NCI-H2029 treated with DMSO at 0.1 percent for 48 hours (cell line): ENCODE measurements at regions not wholly inside any gene's neighbourhood (a gene's known extent, or its start where the extent isn't known, plus 50 kb on each side); places are given as distances from the start of the nearest gene placed in this dataset.

Experiments used
- DNase-seq: peaks from one replicate; lab custom pipeline; 2025; lab: John Stamatoyannopoulos, UW

DNA sequence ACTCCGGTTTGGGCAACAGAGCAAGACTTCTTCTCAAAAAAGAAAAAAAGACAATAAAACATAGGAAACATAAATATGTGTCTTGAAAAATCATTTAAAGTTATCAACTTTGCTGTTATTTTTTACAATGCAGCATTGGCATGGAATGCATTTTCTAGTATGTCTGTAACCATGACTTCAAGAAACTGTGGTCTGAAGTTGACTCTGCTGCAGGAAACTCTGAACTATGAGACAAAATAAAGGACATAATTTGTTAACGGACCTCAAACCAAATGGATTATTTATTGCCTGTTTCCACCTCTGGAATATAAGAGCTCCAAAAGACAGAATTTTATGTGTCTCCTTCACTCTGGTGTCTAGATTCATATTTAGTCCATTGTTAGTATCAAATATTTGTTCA, 79.1 kb downstream of the TRIB2 start:
- DNase-seq: no peak

DNA sequence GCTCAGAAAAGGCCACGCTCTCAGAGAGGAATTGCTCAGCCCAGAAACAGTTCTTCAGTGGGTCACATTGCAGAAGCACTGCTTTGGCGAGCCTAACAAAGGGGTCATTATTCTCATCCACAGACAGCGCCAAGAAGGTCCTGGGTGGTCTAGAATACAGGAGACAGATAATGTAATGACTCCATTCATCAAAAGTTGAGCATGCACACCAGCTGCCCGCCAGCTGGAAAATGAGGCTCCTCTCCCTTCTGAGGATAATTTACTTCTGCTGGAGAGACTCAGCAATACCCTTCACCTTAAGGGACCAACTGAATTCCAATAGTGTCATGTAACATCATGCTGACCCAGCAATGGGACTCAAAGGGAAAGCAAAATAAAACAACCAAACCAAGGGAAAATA, 79.9 kb downstream of the TRIB2 start:
- DNase-seq: no peak

DNA sequence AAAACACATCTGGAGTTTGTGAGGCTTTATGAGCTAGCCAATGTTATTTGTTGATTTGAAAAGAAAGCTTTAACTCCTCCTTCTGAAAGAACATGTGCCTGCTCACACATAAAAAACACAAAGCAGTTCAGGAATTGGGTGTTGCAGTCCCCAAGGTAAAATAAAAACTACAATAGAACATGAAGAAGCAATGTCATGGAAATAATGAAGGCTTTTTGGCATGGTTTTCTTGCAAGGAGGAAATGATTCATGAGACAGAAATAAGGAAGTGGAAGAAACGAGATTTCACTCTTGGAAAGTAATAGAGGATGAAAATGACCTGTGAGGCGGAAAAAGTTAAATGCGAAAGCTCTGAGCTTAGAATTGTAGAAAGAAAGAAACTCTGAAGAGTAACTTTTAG, 81.1 kb downstream of the TRIB2 start:
- no peak for DNase-seq

DNA sequence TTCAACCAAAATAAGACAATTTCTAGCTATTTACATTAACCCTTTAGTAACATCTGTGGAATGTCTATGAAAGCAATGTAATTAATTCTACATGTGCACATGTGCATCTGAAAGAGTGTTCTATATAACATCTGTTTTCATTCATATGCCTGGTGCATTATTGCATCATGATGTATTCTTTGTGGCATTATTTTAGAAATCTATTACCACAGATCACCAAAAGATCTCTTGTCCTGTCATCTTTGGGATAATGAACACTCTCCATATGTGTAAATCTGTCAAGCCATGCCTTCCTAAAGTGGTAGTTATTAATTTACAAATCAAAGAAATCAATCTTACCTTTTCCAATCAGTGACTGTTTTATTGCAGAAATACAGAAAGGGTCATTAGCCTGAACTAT, 86.9 kb downstream of the TRIB2 start:
- DNase-seq: no peak

DNA sequence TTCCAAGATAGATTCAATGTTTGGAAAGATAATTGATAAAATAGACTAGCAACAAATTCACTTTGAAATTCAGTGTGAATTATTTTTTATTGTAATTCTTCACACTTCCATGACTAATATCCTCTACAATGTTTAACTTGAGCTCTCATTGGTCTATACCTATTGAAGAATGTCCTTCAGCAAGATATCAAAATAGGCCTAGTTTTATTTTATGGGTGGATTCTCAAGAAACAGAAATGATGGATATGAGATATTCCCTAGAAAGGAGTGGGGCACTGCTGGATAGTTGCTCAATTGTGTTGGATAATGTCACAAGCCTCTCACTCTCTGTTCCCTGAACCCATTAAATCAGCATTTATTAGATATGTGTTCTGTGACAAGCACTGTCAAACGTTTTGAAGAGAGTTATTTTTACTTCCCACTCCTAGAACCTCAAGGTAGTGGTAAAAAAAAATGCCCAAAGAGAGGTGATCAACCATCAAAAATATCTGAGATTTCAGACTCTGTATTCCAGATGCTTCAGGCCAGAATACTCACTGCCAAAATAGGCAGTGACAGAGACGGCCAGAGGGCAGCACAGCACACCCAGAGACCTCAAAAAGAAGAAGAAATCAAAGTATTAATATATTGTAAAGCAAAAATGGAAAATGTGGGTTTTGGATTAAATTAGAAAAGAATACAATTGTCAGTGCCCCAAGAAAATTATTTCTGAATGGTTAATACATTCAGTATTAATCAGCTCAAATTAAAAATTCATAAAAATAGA, 87.5 kb downstream of the TRIB2 start:
- no peak for DNase-seq

DNA sequence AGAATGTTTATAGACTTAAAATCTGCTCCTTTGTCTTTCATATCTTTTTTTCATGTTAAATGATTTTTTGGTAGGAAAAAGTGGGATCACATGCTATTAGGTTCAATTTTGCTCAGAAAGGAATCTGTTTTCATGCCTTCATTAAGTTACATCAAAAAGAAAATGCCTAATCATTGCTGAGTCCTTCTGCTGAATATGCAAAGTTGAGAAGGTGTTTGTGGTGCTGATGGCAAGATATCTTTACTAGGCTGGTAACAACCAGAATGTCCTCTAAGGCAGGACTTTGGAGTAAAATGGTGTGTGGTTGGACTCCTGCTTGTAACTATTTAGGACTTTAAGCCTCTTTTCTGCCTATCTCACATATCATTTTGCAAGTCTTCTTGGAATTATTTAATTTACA, 88.3 kb downstream of the TRIB2 start:
- DNase-seq: no peak

DNA sequence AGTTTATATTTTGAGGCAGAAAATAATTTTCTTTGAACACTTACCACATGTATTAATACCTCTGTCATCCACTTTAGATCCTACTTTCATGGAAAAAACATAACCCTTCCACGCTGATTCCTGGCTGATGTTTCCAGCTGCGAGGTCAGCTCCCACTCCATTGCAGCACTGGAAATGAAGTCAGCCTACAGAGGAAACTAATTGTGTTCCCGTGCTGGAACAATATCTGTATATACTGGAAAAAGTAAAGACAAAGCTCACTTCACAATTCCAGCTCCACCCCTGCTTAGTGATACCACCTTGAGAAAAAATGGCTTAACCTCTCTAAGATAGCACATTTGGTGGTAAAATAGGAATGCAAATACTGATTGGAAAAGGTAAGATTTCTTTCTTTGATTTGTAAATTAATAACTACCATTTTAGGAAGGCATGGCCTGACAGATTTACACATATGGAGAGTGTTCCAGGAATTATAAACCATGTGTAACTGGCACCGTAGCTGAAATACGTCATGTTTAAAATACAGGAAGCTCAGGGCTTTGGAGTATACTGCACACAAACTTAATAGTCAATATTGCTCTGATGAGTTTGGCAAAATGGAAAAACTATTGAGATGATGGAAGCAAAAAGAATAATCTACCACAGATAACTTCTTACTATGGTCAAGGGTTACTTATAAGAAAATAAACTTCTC, 90.0 kb downstream of the TRIB2 start:
- DNase-seq: no peak

DNA sequence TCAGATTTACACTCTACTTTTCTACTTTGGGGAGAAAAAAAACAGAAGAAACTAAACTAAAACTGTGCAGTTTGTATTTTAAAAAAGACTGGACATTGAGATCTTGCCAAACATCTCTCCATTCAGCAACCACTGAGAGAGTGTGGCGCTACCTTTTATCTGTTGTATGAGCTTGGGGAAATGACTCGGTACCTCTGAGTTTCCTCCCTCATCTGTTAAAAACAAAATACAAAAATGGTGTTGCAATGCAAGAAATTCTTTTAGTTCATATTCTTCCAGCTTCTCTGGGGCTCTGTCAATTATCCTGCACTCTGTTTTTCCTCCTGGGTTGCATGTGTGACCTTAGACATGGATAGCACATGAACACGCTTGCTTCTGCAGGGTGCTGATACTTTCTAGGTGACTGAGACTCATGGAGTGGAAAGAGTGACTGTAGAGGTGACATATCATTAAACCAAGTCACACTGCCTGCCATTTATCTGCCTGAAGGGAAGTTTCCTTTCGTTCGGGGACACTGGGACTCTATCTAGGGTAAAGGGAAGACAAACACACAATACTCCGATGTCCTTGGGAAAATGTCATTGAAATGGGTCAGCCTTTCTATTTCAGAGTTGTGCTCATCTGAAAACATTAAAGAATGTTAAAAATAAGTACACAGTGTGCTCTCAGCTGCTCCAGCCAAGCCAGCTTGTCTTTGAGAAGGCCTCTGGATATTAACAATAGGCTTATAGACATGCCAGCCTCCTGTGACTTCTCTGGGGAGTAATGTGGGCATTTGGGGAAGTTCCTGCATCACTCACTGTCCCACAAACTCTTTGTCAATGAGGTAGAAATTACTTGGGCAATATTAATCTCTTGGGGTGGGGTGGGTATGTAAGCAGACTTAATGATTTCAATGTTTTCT, 91.4 kb downstream of the TRIB2 start:
- DNase-seq: no peak

DNA sequence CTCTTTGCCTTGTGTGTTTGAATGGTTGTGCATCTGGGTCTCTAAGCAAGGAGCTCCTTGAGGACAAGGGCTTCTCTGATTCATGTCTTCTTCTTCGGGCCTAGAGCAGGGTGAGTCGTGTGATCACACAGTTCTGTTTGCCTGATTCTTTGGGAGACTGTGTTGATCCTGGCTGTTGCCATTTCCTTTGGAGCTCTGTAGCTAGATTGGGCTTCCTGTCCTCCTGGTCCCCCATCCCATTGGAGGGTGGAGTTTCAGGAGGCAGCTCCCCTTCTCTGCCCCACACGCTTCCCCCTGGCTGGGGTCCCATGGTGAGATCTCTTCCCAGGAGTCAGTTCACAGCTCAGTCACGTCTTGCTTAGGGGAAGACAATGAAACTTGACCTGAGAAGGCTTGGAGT, 92.8 kb downstream of the TRIB2 start:
- no peak for DNase-seq

DNA sequence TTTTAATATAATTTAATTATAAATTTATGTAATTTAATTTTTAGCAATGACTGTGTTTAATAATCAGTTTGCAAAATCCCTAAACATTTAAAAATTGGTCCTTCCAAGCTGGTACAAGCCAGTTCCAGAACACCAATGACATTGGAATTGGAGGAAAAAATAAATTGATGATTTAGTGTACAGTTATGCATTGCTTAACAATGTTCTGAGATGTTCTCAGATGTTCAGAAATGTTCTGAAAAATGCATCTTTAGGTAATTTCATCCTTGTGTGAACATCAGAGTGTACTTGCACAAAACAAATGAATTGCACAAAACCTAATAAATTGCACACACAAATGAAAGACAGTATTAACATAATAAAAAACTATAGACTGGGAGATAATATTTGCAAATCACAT, 95.2 kb downstream of the TRIB2 start:
- DNase-seq: no peak

DNA sequence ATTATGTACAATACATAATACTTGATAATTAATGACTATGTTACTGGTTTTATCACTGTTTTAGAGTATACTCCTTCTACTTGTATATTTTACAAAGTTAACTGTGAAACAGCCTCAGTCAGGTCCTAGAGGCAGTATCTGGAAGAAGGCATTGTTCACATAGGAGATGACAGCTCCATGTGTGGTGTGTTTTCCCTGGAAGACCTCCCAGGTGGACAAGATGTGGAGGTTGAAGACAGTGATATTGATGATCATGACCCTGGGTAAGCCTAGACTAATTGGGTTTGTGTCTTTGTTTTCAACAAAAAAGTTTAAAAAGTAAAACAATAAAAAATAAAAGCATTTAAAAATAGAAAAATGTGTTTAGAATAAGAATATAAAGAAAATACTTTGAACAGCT, 96.4 kb downstream of the TRIB2 start:
- no peak for DNase-seq

DNA sequence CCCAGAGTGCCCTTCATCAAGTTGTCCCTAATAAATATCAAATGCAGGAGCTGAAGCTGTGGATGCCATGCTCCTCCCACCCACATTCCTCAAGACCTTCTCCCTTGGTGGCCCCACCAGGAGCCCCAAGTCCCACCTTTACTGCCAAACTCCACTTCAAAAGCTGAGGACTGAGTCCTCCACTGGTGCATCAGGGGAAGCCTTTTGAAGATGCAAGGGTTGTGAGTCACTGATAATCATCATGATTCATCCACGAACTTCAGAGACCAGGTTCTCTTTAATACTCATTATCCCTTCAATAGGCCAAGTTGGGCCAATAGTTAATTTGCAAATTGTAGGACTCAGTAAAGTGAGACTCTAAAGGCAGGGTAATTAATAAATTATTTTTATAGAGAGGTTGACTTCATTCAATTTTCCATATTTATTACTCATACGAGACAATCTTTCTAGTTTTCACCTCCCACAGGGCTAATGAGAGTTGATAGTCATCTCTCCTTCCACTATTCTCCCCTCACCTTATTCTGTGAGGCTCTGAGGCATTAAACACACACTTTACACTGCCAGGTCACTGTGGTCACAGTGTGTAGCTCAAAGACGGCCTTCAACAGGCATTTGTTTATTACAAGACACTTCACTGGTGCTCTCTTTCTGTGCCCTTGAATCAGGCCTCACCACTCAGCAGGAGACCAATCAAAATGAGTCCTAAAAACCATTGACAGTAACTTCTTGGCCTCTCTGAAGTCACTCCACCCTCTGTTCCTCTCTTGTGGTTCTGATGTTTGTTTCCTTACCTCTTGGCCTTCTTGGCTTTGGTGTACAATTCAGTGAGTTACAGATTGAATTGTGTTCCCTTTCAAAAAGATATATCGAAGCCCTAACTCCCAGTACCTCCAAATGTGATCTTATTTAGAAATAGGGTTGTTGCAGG, 99.9 kb downstream of the TRIB2 start:
- DNase-seq: no peak

DNA sequence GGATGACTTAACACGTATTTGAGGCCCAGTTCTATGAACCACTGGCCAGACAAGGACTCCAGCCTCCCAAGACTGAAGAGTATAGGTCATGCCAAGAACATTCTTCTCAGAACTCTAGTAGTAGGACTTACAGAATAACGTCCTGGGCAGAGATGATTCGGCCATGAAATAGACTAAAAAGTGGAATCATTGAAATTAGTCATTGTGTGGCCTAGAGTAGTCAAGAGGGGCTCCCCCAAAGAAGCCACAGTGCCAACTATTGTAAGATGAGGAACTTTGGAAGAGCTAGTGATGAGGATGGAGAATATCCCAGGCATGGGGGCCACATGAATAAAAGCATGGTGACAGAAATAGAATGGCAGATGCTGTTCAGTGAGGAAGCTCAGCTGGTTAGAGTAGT, 101.1 kb downstream of the TRIB2 start:
- no peak for DNase-seq

DNA sequence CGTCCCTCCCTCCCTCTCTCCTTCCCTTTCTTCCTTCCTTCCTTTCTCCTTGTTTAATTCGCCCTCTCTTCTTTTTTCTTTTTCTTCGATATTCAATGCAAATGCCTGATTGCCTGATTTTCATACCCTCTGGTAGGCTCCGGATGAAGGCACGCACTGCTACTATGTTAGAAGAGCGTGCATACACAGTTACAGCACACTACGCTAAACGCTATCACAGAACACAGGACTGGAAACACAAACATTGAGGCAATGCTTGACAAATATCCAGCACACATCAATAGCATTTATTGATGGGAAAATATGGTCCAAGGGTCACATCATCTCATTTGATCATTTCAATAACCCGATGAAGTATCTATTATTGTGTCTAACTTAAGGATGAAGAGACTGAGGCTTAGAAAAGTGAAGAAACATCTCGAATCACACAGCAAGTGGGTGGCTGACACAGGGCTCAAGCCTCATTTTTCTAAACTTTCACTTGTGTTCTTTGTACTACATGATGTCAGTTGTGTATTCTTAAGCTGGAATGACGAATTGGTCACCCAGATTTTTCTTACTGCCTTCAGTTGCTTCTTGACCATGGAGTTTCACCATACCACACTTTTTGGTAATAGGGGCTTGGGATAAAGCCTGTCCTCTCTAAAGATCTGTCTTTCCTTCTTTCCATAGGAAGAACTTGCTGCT, 101.8 kb downstream of the TRIB2 start:
- DNase-seq: no peak

DNA sequence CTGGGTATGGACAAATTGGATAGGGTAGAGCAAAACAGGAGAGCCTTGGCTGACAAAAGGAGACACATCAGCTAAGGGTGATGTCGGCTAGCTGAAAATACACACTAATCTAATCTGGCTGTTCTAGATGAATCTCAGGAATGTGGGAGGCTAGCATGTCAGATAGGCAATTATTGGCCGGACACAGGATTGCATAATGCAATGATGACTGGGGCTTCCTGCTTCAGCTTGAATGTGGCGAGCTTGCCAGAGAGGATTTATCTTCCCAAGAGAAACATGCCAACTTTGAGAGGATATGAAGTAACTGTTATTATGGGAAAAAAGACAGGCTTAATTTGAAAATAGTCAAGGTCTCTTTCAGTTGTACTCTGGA, 102.4 kb downstream of the TRIB2 start:
- DNase-seq: no peak

DNA sequence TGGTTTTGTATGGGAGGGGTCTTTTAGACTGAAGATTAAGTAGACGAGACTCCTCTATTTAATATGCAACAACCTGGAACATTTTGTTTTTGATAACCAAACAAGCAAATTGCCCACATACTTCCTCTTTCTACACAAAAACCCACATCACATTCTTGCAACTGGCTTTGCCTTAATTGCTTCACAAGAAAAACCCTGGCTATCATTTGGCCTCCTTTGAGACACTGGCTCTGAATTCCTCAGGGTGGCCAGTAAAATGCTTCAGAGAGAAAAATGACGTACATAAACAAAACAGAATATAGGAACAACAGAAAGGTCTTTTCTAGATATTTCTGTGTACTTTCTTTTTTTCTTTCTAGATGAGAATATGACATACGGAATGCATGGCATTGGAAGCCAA, 103.0 kb downstream of the TRIB2 start:
- DNase-seq: no peak

DNA sequence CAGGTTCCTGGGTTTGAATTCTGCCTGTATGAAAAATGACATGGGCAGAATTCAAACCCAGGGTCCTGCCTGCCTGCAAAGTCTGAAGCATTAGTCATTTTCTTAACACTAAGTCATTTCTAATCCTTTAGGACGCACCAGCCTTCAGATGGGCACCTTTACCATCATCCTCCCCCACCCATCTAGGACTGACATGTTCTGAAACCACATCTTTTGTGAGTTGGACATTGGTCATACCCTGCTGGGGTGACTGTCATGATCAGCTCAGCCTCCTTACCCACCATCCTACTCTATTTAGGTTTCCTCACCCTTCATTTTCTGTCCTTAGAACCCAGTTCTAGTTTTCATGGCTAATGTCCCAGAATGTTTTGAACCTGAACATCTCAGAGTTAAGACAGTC, 104.9 kb downstream of the TRIB2 start:
- no peak for DNase-seq

DNA sequence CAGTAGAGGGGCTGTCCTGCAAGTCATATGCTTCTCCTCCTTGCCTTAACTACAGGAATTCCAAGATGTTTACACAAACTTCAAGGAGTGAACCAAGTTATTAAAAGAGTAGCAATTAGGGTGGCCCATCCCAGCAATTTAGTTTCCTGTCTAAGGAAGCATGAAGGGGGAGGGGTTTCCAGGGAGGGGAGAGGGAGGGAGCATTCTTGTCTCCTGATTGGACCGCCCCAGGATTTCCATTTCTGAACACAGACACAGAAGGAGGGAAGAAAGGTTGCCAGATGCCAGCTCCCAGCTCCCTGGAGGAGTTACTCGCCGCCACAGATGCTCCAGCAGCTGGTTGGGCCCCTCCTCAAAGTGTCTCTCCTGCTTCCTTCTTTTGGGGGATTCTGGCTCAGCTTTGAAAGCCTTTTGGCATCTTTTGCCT, 107.6 kb downstream of the TRIB2 start:
- DNase-seq: no peak

DNA sequence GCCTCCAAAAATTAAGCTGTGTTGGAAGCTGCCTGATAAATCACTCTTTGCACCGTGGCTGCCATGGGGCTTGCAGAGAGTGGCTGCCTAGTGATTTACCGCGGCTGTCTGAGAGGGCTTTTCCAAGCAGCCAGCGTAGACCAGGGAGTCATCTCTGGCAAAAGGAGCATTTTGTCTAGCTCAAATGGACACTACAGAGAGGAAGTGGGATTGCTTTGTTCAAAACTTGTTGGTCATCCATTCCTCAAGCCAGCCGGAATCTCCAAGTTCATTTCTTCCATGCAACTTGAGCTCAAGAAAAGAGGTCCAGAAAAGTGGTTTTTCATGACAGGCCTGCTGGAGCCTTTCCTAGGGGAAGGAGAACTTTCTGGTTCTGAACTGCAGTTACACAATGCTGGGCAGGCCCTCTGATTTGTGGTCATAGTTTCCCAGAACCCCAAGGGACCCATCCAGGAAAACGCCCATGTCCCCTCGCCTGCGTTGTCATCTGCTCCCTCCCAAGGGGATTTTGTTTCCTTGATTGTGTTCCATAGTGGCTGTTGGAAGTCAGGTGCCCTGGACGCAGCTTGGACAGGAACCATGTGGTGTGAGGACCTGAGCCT, 108.1 kb downstream of the TRIB2 start:
- no peak for DNase-seq

DNA sequence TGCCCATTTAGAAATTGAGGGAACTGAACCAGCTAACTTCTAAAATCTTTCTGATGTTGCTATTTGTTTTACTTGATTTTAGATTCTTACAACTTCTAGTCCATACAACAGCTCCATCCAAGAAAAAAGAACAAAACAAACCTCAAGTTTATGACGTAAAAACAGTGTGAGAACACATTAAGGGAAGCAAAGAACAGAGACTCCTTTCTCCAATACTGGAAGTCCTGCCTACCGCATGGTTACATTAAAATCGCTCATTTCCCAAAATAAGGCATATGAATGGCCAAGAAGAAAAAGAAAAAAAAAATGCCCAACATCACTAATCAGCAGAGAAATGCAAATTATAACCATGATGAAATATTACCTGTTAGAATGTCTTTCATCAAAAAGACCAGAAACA, 110.0 kb downstream of the TRIB2 start:
- no peak for DNase-seq

DNA sequence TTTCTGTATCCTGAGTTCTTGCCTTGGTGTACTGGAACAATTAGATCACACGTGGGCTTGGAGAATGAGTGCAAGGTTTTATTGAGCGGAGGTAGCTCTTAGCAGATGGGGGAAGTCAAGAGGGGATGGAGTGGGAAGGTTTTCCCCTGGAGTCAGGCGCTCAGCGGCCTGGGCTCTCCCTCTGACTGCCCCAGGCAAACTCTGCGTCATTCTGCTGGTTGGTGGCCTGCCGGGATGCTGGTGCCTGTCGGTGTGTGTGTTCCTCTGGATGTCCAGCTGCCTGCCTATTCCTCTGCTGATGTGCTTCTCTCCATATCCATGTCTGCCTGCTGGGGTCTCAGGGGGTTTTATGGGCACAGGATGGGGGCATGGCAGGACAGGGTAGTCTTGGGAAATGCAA, 111.0 kb downstream of the TRIB2 start:
- DNase-seq: no peak
